GM21737 (cell line): ENCODE measurements at regions not wholly inside any gene's neighbourhood (a gene's known extent, or its start where the extent isn't known, plus 50 kb on each side); places are given as distances from the start of the nearest gene placed in this dataset.

Experiments used
- ATAC-seq: cut with Tn5 transposase; IDR thresholded peaks from one replicate; pipeline ENCODE4 v1.9.1; 2021; ENCODE audit warnings: mild to moderate bottlenecking, moderate library complexity; ENCODE audit not compliant: unreplicated experiment

DNA sequence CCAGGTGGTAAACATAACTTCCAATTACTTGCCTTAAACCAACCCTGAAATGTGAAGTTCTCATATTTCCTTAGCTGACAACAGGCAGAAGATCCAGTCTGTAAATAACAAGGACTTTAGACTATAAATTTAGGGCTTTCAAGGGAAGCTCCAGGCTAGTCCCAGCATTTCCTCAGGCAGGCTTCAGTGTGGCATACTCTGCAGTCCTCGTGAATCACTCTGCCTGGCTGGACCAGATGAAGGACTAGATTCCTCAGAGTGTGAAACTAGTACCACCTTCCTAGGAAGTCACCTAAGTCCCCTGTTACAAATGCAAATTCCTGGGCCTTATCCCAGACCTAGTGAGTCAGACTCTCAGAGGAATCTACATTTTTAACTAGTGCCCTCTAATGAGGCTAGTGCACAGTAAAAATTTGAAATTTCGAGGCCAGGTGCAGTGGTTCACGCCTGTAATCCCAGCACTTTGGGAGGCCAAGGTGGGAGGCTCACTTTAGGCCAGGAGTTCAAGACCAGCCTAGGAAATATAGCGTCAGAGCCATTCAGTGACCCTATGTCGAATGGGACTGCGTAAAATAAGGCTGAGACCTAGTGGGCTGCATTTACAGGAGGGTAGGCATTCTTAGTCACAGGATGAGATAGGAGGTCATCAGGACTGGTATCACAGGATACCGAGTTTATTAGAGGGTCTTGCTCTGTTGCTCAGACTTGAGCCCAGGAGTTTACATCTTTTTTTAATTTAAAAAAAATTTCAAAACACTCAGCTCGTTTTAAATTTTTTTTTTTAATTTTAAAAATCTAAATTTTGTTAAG, 279.6 kb upstream of the JARID2 start:
- ATAC-seq: no peak

DNA sequence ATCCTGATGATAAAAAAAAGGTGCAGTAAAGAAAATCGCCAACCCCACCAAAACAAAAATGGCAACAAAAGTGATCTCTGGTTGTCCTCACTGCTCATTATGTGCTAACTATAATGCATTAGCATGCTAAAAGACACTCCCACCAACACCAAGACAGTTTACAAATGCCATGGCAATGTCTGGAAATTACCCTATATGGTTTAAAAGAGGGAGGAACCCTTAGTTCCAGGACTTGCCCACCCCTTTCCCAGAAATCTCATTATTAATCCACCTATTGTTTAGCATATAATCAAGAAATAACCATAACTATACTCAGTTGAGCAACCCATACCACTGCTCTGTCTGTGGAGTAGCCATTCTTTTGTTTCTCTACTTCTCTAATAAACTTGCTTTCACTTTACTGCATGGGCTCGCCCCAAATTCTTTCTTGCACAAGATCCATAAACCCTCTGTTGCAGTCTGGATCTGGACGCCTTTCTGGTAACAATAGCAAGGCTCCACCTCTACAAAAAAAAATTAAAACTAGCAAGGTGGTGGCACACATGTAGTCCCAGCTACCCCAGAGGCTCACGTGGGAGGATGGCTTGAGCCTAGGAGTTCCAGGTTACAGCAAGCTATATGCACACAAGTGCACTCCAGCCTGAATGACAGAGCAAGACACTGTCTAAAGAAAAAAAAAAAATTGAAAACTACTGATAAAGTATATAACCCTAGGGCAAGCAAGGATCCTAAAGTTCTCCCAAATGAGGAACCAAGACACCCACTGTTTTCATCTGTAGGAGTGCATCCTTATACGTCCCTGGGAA, 278.8 kb upstream of the JARID2 start:
- ATAC-seq: no peak

DNA sequence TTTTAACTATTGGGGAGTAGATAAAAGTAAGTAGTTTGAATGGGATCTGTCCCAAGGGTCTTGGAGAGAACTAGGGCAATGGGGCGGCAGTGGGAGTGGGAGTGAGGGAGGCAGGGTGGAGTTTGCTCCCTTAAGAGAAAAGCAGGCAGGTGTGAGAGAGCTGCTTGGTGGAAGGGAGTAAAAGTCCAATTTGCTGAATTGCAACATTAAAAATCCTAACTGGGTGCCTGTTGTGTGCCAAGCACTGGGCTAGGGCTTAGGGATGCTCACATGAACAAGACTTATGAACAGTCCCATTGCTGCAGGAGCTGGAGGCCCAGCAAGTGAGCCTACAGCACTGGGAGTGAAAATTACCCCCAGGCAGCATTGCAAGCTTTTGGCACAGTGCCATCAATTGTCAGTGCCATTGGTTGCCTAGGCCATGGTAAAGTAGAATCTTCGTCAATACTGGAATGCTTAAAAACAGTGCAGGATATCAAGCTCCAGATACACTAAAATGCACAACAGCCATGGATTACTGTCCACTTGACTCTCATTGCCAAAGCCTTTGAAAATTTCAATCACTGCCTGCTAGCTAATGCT, 277.7 kb upstream of the JARID2 start:
- no peak for ATAC-seq

DNA sequence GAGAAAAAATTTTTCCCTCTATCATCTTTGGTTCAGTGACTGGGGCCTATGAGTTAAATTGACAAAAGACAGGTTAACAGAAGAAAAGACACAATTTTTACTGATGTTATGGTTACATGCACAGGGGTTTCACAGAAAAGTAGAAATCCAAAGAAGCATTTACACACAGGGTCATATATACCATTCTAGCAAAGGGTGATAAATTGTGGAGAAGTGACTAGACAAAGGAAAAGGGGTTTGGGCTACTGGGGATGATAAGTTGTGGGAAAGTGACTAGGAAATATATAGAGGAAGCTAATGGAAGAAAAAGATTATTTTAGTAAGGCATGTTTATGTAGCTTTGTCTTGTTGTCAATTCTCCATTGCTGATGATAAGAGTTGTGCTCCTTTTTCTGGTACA, 276.7 kb upstream of the JARID2 start:
- no peak for ATAC-seq

DNA sequence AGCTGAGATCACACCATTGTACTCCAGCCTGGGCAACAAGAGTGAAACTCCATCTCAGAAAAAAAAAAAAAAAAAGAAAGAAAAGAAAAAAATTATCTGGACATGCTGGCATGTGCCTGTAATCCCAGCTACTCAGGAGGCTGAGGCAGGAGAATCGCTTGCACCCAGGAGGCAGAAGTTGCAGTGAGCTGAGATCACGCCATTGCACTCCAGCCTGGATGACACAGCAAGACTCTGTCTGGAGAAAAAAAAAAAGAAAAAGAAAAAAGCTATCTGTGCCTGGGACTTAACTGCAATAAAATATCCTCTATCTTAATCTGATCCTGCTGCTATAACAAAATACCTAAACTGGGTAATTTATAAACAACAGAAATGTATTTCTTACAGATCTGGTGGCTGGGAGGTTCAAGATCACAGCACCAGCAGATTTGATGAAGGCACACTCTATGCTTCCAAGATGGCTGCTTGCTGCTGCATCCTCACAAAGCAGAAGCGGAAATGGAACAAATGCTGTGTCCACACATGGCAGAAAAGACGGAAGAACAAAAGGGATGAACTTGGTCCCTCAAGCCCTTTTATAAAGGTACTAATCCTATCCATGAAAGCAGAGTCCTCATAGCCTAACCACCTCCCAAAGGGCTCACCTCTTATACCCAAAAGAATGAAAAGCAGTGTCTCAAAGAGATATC, 273.3 kb upstream of the JARID2 start:
- ATAC-seq: no peak

DNA sequence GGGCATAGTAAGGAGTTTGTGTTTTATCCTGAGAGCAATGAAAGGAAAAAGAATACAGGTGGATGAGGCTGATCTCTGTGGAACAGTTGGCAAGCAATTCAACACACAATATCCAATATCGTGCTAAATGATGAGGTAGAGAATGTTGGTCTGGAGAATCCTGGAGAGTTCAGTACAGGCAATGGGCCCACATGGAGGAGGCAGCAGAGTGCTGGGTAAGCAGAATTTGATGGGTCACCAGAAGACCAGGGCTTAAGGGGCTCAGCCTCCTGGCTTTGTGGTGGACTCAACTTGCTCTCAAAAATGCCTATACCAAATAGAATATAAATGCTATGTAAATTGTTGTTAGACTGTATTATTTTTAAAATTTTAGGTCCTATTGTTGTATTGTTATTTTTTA, 271.5 kb upstream of the JARID2 start:
- no peak for ATAC-seq

DNA sequence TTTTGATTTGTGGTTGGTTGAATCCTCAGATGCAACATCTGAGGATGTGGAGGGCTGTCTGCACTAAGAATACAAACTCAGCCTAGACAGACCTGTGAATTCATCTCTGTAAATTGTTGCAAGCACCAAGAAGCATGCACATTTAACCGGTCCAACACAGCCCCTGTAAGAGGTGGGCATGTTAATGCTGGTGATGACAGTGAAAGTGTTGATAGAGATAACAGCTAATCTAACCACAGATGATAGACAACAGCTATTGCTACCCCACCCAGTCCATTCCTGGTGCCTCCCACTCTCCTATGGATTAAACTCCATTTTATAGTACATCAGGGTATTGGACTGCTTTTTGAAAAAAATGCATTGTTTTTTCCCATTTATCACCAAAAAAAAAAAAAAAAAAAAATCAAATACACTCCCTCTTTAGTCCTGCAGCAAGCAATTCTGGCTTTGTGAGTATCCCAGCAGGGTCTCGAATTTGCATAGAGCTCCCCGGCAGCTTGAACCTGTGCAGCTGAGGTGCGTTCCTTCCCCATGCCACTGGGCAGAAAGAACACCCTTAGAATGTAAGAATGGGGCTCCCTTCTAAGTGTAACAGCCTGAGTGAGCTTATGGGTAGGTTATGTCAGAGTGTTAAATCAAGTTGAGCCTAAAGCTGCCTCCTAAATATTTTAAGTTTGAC, 270.9 kb upstream of the JARID2 start:
- no peak for ATAC-seq

DNA sequence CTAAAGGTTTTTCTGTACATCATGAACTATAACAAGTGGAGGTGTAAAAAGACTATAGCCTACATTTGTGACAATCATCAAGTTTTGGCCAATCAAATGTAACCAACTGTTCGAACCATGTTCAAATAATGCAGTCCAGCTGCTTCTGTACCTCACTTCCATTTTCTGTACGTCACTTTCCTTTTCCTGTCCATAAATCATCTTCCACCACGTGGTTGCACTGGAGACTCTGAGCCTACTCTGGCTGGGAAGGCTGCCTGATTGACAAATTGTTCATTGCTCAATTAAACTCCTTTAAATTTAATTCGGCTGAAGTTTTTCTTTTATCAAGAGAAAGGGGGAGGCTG, 270.4 kb upstream of the JARID2 start:
- no peak for ATAC-seq

DNA sequence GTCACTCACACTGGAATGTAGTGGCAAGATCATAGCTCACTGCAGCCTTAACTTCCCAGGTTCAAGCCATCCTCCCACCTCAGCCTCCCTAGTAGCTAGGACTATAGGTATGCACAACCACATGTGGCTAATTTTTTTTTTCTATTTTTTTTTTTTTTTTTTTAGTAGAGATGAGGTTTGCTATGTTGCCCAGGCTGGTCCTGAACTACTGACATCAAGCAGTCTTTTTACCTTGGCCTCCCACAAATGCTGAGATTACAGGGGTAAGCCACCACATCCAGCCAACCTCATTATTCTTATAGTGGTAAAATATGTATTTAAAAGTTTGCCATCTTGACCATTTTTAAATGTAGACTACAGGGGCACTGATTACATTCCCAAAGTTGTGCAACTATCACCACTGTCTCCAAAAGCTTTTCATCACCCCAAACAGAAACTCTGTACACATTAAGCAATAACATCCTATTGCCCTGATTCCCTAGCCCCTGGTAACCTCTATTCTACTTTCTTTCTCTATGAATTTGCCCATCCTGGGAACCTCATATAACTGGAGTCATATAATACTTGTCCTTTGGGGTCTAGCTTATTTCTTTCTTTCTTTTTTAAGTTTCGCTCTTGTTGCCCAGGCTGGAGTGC, 268.0 kb upstream of the JARID2 start:
- ATAC-seq: no peak

DNA sequence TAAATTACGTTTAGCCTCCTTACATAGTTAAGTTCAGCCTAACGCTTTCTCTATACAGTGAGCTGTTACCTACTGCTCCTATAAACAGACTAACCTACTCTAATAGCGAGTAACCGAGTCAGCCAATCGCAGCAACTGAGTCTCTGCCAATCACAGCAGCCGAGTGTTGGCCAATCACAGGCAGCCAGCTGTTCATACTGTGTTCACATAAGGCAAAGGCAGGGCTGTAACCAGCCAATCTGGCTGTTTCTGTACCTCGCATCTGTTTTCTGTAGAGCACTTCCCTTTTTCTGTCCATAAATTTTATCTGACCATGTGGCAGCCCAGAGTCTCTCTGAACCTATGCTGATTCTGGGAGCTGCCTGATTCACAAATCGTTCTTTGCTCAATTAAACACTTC, 263.9 kb upstream of the JARID2 start:
- no peak for ATAC-seq

DNA sequence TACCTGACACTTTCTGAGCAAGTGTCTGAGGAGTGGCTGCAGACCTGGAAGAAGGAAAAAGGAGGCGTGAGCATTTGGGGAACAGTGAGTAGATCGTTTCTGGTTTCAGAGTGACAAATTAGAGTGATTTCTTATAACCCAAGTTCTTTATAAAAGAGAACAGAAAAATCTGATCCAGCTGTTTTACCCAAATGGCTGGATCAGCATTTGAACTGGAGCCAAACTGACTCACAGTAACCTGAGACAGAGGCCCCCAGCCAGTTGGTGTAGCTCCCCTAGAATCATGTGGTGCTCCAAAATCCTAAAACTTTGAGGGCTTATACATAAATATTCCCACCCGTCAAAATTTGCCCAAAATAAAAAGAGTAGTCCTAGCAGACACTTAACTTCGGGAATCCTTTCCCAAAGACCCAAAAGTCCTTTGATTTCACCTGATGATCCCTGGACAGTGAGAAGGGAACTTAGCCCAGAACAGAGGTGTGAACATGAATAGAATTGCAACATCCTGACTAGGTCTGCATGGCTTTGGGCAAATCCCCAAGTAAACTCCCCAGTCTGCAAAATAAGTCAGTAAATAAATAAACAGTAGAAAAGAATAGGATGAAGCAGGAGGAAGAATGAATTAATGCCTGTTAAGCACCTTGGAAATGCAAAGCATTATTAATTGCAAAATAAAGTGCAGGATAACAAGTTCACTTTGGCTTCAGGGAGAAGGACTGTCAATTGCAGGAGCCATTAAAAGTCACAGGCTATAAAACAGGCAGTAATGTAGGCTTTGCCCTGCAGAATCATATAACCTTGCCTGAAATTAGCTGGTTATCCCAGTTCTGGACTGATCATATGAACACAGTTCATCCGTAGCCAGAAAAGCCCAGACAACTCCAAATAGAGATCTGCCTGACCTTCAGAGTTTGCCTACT, 262.0 kb upstream of the JARID2 start:
- no peak for ATAC-seq

DNA sequence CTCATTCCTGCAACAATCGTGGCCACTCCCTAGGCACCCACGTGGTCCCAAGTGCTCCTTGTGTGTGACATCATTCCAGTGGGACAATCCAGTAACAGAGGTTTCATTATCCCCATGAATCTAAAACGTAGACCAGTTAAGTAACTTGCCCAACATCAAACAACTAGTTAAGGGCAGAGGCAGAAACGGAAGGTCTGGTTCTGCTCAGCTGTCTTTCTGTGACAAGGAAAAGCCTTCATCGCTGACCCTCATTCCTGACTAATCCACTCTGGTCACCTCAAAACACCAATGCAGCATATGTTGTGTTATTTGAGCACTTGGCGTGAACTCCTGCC, 261.4 kb upstream of the JARID2 start:
- ATAC-seq: no peak

DNA sequence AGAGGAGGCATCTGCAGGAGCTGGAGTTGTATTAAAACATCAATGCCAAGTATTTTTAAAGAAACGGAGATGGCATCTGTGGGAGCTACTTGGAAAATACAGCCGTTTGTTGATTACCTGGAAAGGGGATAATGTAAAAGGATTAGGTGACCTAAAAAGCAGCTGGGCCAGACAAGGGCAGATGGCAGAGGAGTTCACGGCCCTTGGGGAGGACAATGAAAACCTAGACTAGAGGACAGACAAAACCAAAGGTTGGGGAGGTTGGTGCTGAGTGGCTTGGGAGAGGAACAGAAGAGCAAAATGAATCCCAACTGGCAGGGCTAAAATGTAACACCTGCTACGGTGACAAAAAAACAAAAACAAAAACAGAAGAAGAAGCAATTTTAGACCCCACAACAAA, 260.5 kb upstream of the JARID2 start:
- no peak for ATAC-seq

DNA sequence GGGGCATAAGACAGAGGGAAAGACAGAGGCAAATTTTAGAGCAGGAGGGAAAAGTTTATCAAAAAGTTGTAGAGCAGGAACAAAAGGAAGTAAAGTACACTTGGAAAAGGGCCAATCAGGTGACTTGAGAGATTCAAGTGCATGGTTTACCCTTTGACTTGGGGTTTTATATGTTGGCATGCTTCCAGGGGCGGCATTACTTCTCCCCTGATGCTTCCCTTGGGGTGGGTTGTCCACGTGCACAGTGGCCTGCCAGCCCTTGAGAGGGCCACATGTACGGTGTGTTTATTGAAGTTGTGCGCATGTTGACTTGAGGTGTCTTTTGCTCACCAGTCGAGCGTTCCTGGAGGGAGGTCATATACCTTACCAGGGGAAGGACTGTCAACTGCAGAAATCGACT, 259.5 kb upstream of the JARID2 start:
- no peak for ATAC-seq

DNA sequence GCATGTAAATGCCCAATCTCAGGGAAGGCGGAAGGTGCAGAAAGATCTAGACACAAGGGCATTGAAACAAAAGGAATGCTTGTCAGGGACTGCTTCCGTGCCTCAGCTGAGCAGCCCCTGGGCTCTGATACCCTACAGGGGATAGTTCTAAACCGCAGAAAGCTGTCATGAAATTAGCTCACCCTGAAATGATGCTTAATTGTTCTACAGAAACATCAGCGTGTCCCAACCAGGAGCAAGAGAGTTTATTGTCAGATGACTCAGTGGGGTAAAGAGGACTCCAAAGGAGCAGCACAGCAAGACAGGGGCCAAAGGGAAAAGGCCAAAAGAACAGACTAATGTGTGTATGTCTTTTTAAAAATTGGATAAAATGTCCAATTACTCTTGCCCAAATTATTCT, 258.4 kb upstream of the JARID2 start:
- no peak for ATAC-seq

DNA sequence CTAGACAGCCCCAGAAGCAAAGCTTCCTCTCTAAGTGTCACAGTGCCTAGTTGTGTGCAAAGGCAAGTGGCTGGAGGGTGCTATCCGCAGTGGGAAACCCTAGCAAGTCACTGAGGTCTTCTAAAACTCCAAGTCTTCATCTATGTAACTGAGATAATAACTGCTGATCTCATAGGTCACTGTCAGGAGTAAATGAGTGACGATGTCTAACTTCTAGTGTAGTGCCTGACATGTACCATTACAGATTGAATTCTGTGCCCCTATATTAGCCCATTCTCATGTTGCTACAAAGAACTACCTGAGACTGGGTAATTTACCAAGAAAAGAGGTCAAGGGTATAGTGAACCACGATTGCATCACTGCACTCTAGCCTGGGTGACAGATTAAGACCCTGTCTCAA, 253.5 kb upstream of the JARID2 start:
- no peak for ATAC-seq

DNA sequence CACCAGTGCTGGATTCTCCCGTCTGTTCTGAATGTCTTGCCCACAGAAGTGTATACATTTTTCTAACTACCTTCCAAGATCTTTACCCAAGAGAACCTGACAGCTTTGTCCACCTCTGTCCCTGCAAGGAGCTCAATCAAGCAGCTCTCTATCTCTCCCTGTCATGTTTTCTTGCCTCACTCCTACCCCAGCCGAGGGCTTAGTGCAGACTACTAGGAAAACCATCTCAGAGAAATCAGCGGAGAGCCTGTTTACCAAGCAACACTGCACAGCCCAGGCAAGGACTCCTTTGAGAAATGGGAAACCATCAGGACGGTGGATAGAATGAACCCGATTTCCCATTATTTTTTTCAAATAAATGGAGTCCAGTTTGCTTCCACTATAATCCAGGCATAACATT, 250.7 kb upstream of the JARID2 start:
- ATAC-seq: no peak

DNA sequence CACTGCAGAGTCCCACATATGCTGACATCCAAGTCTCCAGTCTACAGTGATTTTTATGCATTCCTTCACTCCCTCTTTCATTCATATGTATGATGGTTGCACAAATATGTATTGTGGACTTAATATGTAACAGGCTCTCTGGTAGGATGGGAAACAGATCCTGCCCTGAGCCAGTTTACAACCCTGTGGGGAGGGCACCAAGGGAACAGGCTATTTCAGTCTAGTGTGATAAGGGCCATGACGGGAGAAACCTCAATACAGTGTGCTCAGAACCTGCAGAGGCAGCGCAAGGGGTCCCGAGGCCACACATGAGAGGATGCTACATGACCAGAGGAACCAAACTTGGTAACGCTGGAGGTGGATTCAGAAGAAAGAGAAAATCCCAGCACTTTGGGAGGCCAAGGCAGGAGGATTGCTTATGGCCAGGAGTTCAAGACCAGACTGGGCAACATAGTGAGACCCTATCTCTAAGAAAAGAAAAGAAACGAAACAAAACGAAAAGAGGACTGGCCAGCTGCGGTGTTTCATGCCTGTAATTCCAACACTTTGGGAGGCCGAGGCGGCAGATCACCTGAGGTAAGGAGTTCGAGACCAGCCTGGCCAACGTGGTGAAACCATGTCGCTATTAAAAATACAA, 249.8 kb upstream of the JARID2 start:
- no peak for ATAC-seq

DNA sequence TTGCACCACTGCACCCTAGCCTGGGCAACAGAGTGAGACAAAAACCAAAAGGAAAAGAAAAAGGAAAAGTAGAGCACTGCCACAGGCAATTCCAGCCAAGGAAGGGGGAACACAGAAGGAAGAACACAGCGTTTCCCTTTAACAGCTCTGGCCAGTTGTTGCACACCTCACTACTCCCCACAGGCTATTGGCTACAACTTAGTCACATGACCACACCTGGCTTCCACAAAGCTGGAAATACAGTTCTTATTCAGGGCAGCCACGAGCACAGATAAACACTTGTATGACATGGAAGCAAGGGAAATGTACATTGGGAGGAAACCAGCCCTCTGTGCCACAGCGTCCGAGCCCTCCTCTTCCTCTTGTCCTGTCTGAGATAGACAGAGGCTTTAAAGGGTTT, 249.0 kb upstream of the JARID2 start:
- ATAC-seq: no peak
